ENCODE measurements at regions not wholly inside any gene's neighbourhood (a gene's known extent, or its start where the extent isn't known, plus 50 kb on each side); places are given as distances from the start of the nearest gene placed in this dataset.

DNA sequence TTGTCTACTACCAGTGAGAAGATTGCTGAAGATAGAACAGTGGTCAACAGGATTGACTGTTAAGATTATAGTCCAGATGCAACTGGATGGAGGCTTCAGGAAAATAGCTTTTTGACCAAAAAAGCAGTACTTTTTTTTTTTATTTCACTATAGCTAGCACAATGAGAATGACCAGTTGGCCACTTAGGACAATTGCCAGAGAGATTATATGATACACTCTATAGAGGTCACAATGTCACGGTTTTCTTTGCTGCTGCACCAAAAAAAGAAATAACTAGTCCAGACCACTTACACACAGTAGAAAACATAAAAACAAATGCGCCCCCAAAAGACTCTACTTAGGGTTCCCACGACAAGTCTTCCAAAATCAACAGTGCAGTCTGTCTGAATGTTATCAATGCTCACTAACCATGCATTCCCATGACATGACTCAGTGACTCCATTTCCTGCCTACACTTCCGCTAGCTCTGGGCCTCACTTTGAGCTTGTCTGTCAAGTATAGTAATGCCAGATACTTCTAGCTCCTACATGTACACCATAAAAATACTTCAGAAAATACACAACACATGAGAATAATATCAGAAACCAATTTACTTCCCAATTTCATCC lies 209.1 kb upstream of the STARD13 start:
- no peak overlapping the region for H3K9ac ChIP-seq (ENCODE audit: low read depth, low read length)
- peaks cover 0 to 12% of the 10 kb centered on the region in 2 experiments; a peak in 1 of 4 replicates for H3K79me1 ChIP-seq (ENCODE audit: low read depth in 1 of 2, low read length in 2 of 2)
- H3K36me3 ChIP-seq (ENCODE audit: control insufficient read depth, insufficient read depth, low read length): no peaks in the 10 kb centered on the region
- ChIA-PET CTCF (interaction anchor here (0.9 kb wide), 1 partner anchor 18 kb away, joined by 3 read pairs; no protein-coding TSS in a partner anchor), POLR2A (ENCODE audit: unreplicated experiment) (interaction anchor here (0.5 to 1.0 kb wide), 2 partner anchors 148 to 205 kb away, joined by 3 read pairs; no protein-coding TSS in a partner anchor)
- H4K20me1 ChIP-seq (ENCODE audit: insufficient read depth, low read length): no peaks in the 10 kb centered on the region
- peaks cover 14% of the 10 kb centered on the region for H3K9me1 ChIP-seq (ENCODE audit: insufficient read depth, low read length)
- no peak overlapping the region for H3K4me3 ChIP-seq (ENCODE audit: insufficient read depth, low read depth, low read length)
- peak overlapping the region; percentile 88 for H3K23ac ChIP-seq (ENCODE audit: low read depth, low read length)
- H3K27me3 ChIP-seq (ENCODE audit: control insufficient read depth, insufficient read depth, low read length): no peaks in the 10 kb centered on the region
- H3K4me2 ChIP-seq (ENCODE audit: low read depth, low read length): peak overlapping the region; percentile 16; the same call in 1 of the 2 replicates
- H3K56ac ChIP-seq (ENCODE audit: extremely low read depth, insufficient read depth, low read length): peak overlapping the region; percentile 73
- H2BK120ac ChIP-seq (ENCODE audit: low read depth, low read length): peak overlapping the region; percentile 95
- ATAC-seq (ENCODE audit: low read depth): peak; percentile 84
- H3K9me3 ChIP-seq (ENCODE audit: control insufficient read depth, insufficient read depth, low read length): no peaks in the 10 kb centered on the region
- 0% methylated on average over 2 of the region's 4 CpGs; no CpG with 5 or more reads in 1 of the 2 experiments for WGBS, 2 experiments (ENCODE audit: extremely low coverage in 2 of 2, insufficient read length in 1 of 2)
- H4K5ac ChIP-seq (ENCODE audit: low read depth, low read length): peak overlapping the region; percentile 18
- DNase-seq: peak; percentile 97
- peak overlapping the region; percentile 95 for H2BK20ac ChIP-seq (ENCODE audit: low read depth, low read length)
- peak overlapping the region; percentile 88 for H3K18ac ChIP-seq (ENCODE audit: low read depth, low read length)
- TF ChIP-seq BHLHE40 (IDR thresholded peaks at IDR 0.05; ENCODE audit: low read depth, low read length): no peak
- 0 out of 2 replicates have a peak, but pooled peaks have one; percentile 1 for TF ChIP-seq RAD21 (IDR thresholded peaks at IDR 0.05; ENCODE audit: low read length)
- peak; percentile 71 for TF ChIP-seq FOS (IDR thresholded peaks at IDR 0.05; ENCODE audit: low read depth, low read length)
- no peak for TF ChIP-seq CEBPB (IDR thresholded peaks at IDR 0.05; ENCODE audit: low read depth, low read length)
- H3K4ac ChIP-seq (ENCODE audit: low read depth, low read length): peak overlapping the region; percentile 92
- H4K8ac ChIP-seq (ENCODE audit: low read depth in 2 of 2, low read length in 2 of 2): peak overlapping the region; percentile 58 to 88
- intact Hi-C loops (cut with micrococcal nuclease): loop anchor here (2.0 kb wide), 1 partner anchor 42 kb away; no protein-coding TSS in a partner anchor
- peaks cover 9% of the 10 kb centered on the region for H3K4me1 ChIP-seq (ENCODE audit: control insufficient read depth, insufficient read depth, low read length)
- H2AK5ac ChIP-seq (ENCODE audit: low read depth, low read length): peak overlapping the region; percentile 92
- in situ Hi-C loops (cut with MboI; ENCODE audit: low sequenced_read_pairs): no loop called here
- H2BK15ac ChIP-seq (ENCODE audit: low read depth, low read length): peak overlapping the region; percentile 87
- no TSS peak for BruUV-seq (replicated peaks)
- peak overlapping the region; percentile 88 for H3K27ac ChIP-seq (ENCODE audit: insufficient read depth, low read length)
- dilution Hi-C loops (cut with HindIII; ENCODE audit: low sequenced_read_pairs, unreplicated experiment): no loop called here
- H4K91ac ChIP-seq (ENCODE audit: insufficient read depth, low read depth, low read length): peak overlapping the region; percentile 93
- no peak overlapping the region for H2AK9ac ChIP-seq (replicated peaks; ENCODE audit: low read depth, low read length, poor library complexity)
- peak overlapping the region; percentile 97 for H2BK5ac ChIP-seq (ENCODE audit: low read depth, low read length, poor library complexity, severe bottlenecking)
- H2AFZ ChIP-seq (replicated peaks; ENCODE audit: low read length, poor library complexity): peak overlapping the region; percentile 58
- peak overlapping the region; percentile 91 for H3K14ac ChIP-seq (replicated peaks; ENCODE audit: low read depth, low read length)

Data from IMR-90 (cell line).